IPS-NIHi11 (cell line): ENCODE measurements at regions not wholly inside any gene's neighbourhood (a gene's known extent, or its start where the extent isn't known, plus 50 kb on each side); places are given as distances from the start of the nearest gene placed in this dataset.

Experiments
- DNase-seq: peaks from one replicate; pipeline ENCODE4 v3.0.0; 2012; ENCODE audit warnings: mixed read lengths, low spot score

GRCh38 chr18:45119876-45120275 is 439.2 kb downstream of the SETBP1 start:
- DNase-seq: no peak

- DNase-seq: no peak
Observed at GRCh38 chr18:45121146-45121545, 440.5 kb downstream of the SETBP1 start.

GRCh38 chr18:45122506-45122905 is 441.8 kb downstream of the SETBP1 start:
- no peak for DNase-seq

- DNase-seq: no peak
Observed at GRCh38 chr18:45127405-45127804, 446.7 kb downstream of the SETBP1 start.

GRCh38 chr18:45133276-45133675 is 452.6 kb downstream of the SETBP1 start:
- DNase-seq: no peak

- no peak for DNase-seq
Observed at GRCh38 chr18:45136381-45137086, 455.8 kb downstream of the SETBP1 start.

- no peak for DNase-seq
Observed at GRCh38 chr18:45137087-45137419, 456.4 kb downstream of the SETBP1 start.

GRCh38 chr18:45139478-45139877 is 458.8 kb downstream of the SETBP1 start:
- no peak for DNase-seq

GRCh38 chr18:45142868-45143267 is 462.2 kb downstream of the SETBP1 start:
- DNase-seq: no peak

- no peak for DNase-seq
Observed at GRCh38 chr18:45149712-45150111, 465.6 kb upstream of the SLC14A2 start.

GRCh38 chr18:45151645-45152044 is 463.6 kb upstream of the SLC14A2 start:
- DNase-seq: no peak

GRCh38 chr18:45155526-45155925 is 459.8 kb upstream of the SLC14A2 start:
- no peak for DNase-seq

GRCh38 chr18:45156946-45157345 is 458.3 kb upstream of the SLC14A2 start:
- no peak for DNase-seq

- no peak for DNase-seq
Observed at GRCh38 chr18:45157576-45157975, 457.7 kb upstream of the SLC14A2 start.

GRCh38 chr18:45161850-45162249 is 453.4 kb upstream of the SLC14A2 start:
- DNase-seq: no peak

- DNase-seq: no peak
Observed at GRCh38 chr18:45163871-45164270, 451.4 kb upstream of the SLC14A2 start.

- DNase-seq: no peak
Observed at GRCh38 chr18:45164551-45164950, 450.7 kb upstream of the SLC14A2 start.

GRCh38 chr18:45165176-45165713 is 450.0 kb upstream of the SLC14A2 start:
- no peak for DNase-seq

GRCh38 chr18:45165871-45166270 is 449.4 kb upstream of the SLC14A2 start:
- DNase-seq: no peak

- DNase-seq: no peak
Observed at GRCh38 chr18:45166341-45166835, 448.9 kb upstream of the SLC14A2 start.

GRCh38 chr18:45166836-45167551 is 448.3 kb upstream of the SLC14A2 start:
- no peak for DNase-seq

GRCh38 chr18:45167631-45168280 is 447.5 kb upstream of the SLC14A2 start:
- DNase-seq: no peak
